PC-3 (cell line): ENCODE measurements at regions not wholly inside any gene's neighbourhood (a gene's known extent, or its start where the extent isn't known, plus 50 kb on each side); places are given as distances from the start of the nearest gene placed in this dataset.

Experiments
- ATAC-seq: fragments of 200-7000 bp; cut with Tn5 transposase; 2 replicates; pipeline ENCODE4 v1.9.1; 2020; ENCODE audit warnings: mild to moderate bottlenecking, moderate library complexity
- BruUV-seq: library from RNA; stranded (reverse); fragments of 400-500 nt; replicated peaks from 2 replicates; lab custom pipeline; 2021; lab: Mats Ljungman, UMichigan
- CTCF ChIA-PET: fragments of 300-600 bp; sonication (Branson Sonifier 250); formaldehyde crosslinking; loops from one replicate; lab custom pipeline; 2022; ENCODE audit warnings: antibody characterized with exemption; lab: Charles Lee
- POLR2A ChIA-PET: fragments of 300-600 bp; sonication (Branson Sonifier 250); formaldehyde crosslinking; loops from one replicate; lab custom pipeline; 2022; ENCODE audit warnings: antibody characterized with exemption; ENCODE audit not compliant: unreplicated experiment; lab: Charles Lee
- DNase-seq: peaks from one replicate; pipeline ENCODE4 v3.0.0-alpha.2; 2015
- H2AFZ ChIP-seq: fragments of 300-600 bp; sonication (generic); 2 replicates; pipeline ENCODE4 v1.6.0; 2016; ENCODE audit warnings: antibody characterized with exemption, low read length
- H3F3A ChIP-seq: fragments of 300-600 bp; sonication (generic); one replicate; pipeline ENCODE4 v1.6.0; 2017; ENCODE audit warnings: antibody characterized with exemption, low read length, control low read depth, mild to moderate bottlenecking; ENCODE audit not compliant: unreplicated experiment
- H3K27ac ChIP-seq: fragments of 300-600 bp; sonication (generic); 2 replicates; pipeline ENCODE4 v1.5.1; 2016; ENCODE audit warnings: mild to moderate bottlenecking, low read length
- H3K27me3 ChIP-seq: fragments of 300-600 bp; sonication (generic); 2 replicates; pipeline ENCODE4 v1.6.1; 2016; ENCODE audit warnings: low read length, mixed read lengths
- H3K36me3 ChIP-seq: fragments of 300-600 bp; sonication (generic); 2 replicates; pipeline ENCODE4 v1.6.1; 2016; ENCODE audit warnings: low read depth, mixed run types, low read length, mixed read lengths
- H3K4me1 ChIP-seq: fragments of 300-600 bp; sonication (generic); 2 replicates; pipeline ENCODE4 v1.5.1; 2016; ENCODE audit warnings: low read length; ENCODE audit not compliant: insufficient read depth
- H3K4me2 ChIP-seq: fragments of 300-600 bp; sonication (generic); 2 replicates; pipeline ENCODE4 v1.6.0; 2016; ENCODE audit warnings: low read length
- H3K4me3 ChIP-seq: fragments of 300-600 bp; sonication (generic); 2 replicates; pipeline ENCODE4 v1.5.1; 2016; ENCODE audit warnings: mild to moderate bottlenecking, low read length, mixed read lengths
- H3K79me2 ChIP-seq: fragments of 300-600 bp; sonication (generic); 2 replicates; pipeline ENCODE4 v1.6.1; 2017; ENCODE audit warnings: low read length, mixed read lengths
- H3K9ac ChIP-seq: fragments of 300-600 bp; sonication (generic); 2 replicates; pipeline ENCODE4 v1.6.0; 2016; ENCODE audit warnings: mild to moderate bottlenecking, low read length
- H3K9me2 ChIP-seq: fragments of 300-600 bp; sonication (generic); replicated peaks from 2 replicates; pipeline ENCODE4 v1.6.1; 2016; ENCODE audit warnings: mixed run types, low read length, mixed read lengths
- H3K9me3 ChIP-seq: fragments of 300-600 bp; sonication (generic); 2 replicates; pipeline ENCODE4 v1.6.1; 2016; ENCODE audit warnings: low read length, mixed read lengths
- H4K20me1 ChIP-seq: fragments of 300-600 bp; sonication (generic); 2 replicates; pipeline ENCODE4 v1.6.1; 2016; ENCODE audit warnings: low read length, mixed read lengths
- EZH2 ChIP-seq: fragments of 300-600 bp; sonication (generic); IDR thresholded peaks from one replicate; pipeline ENCODE4 v1.6.1; 2017; ENCODE audit warnings: antibody characterized with exemption, mild to moderate bottlenecking, low read length; ENCODE audit not compliant: unreplicated experiment
- EZH2phosphoT487 ChIP-seq: fragments of 300-600 bp; sonication (generic); IDR thresholded peaks from 2 replicates; pipeline ENCODE4 v1.6.1; 2018; ENCODE audit warnings: mild to moderate bottlenecking, antibody characterized with exemption, low read length, borderline replicate concordance
- intact Hi-C: fragments of 100-400 bp; cut with micrococcal nuclease; formaldehyde crosslinking; loops from 2 replicates; pipeline ENCODE4 v1.9.0; 2023
- TF ChIP-seq, protein P1 (sequence below): fragments of 300-600 bp; sonication (generic); conservative IDR thresholded peaks from 2 replicates; pipeline ENCODE4 v1.5.1; 2017; ENCODE audit warnings: antibody characterized with exemption, low read depth, mild to moderate bottlenecking, low read length

GRCh38 chr5:165321912-165322311, 1816.5 kb downstream of the MAT2B start:
- TF ChIP-seq EZH2 (no peak), EZH2phosphoT487 (no peak)
- TF ChIP-seq, protein P1, sequence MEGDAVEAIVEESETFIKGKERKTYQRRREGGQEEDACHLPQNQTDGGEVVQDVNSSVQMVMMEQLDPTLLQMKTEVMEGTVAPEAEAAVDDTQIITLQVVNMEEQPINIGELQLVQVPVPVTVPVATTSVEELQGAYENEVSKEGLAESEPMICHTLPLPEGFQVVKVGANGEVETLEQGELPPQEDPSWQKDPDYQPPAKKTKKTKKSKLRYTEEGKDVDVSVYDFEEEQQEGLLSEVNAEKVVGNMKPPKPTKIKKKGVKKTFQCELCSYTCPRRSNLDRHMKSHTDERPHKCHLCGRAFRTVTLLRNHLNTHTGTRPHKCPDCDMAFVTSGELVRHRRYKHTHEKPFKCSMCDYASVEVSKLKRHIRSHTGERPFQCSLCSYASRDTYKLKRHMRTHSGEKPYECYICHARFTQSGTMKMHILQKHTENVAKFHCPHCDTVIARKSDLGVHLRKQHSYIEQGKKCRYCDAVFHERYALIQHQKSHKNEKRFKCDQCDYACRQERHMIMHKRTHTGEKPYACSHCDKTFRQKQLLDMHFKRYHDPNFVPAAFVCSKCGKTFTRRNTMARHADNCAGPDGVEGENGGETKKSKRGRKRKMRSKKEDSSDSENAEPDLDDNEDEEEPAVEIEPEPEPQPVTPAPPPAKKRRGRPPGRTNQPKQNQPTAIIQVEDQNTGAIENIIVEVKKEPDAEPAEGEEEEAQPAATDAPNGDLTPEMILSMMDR: no peak
- ChIA-PET POLR2A (no interaction called here), CTCF (no interaction called here)
- peak; percentile 54; the same call in 1 of the 2 replicates for ATAC-seq
- peak; percentile 53 for DNase-seq
- Histone ChIP-seq H3K4me3 (no peak overlapping the region), H3K79me2 (no peaks in the 10 kb centered on the region), H3K9me2 (no peaks in the 10 kb centered on the region), H3K9me3 (no peaks in the 10 kb centered on the region), H3K4me2 (no peak overlapping the region), H3K4me1 (no peaks in the 10 kb centered on the region), H3K27me3 (no peaks in the 10 kb centered on the region), H3F3A (no peaks in the 10 kb centered on the region), H4K20me1 (no peaks in the 10 kb centered on the region), H3K9ac (no peak overlapping the region), H3K36me3 (no peaks in the 10 kb centered on the region), H3K27ac (no peak overlapping the region), H2AFZ (no peak overlapping the region)
- no TSS peak for BruUV-seq
- intact Hi-C loops: loop anchor here (10.0 kb wide), 1 partner anchor 133 kb away; no protein-coding TSS in a partner anchor

DNA sequence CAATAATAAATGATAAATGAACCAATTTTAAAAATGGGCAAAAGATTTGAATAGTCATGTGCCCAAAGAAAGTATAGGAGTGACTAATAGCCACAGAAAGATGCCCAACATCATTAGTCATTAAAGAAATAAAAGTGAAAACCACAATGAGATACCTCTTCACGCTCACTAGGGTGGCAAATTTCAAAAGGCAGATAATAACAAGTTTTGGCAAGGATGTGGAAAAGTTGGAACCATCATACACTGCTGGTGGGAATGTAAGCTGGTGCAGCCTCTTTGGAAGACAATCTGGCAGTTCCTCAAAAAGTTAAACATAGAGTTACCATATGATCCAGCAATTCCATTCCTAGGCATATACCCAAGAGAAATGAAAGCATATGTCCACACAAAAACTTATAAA, 1819.8 kb downstream of the MAT2B start:
- POLR2A ChIA-PET: no interaction called here
- no peak overlapping the region for H3K4me3 ChIP-seq
- H3K79me2 ChIP-seq: no peaks in the 10 kb centered on the region
- no peaks in the 10 kb centered on the region for H3F3A ChIP-seq
- no peak overlapping the region for H3K27ac ChIP-seq
- DNase-seq: peak; percentile 54
- no peaks in the 10 kb centered on the region for H4K20me1 ChIP-seq
- CTCF ChIA-PET: no interaction called here
- intact Hi-C loops: loop anchor here (10.0 kb wide), 1 partner anchor 130 kb away; no protein-coding TSS in a partner anchor
- H3K9me3 ChIP-seq: no peaks in the 10 kb centered on the region
- H3K27me3 ChIP-seq: no peaks in the 10 kb centered on the region
- H3K9me2 ChIP-seq: no peaks in the 10 kb centered on the region
- TF ChIP-seq EZH2phosphoT487: no peak
- TF ChIP-seq EZH2: no peak
- TF ChIP-seq, protein P1: no peak
- H3K4me2 ChIP-seq: no peak overlapping the region
- H3K36me3 ChIP-seq: no peaks in the 10 kb centered on the region
- peak; percentile 53 for ATAC-seq
- no peak overlapping the region for H3K9ac ChIP-seq
- BruUV-seq: no TSS peak
- H2AFZ ChIP-seq: no peak overlapping the region
- H3K4me1 ChIP-seq: no peaks in the 10 kb centered on the region

GRCh38 chr5:165327631-165328030, 1822.2 kb downstream of the MAT2B start:
- no TSS peak for BruUV-seq
- H3K4me2 ChIP-seq: no peak overlapping the region
- no peaks in the 10 kb centered on the region for H3K9me2 ChIP-seq
- H3K27me3 ChIP-seq: no peaks in the 10 kb centered on the region
- ChIA-PET CTCF (no interaction called here), POLR2A (no interaction called here)
- no peaks in the 10 kb centered on the region for H3K79me2 ChIP-seq
- intact Hi-C loops: loop anchor here (10.0 kb wide), 1 partner anchor 127 kb away; no protein-coding TSS in a partner anchor
- TF ChIP-seq EZH2phosphoT487 (no peak), EZH2 (no peak)
- TF ChIP-seq, protein P1: no peak
- ATAC-seq (no peak), DNase-seq (no peak)
- no peaks in the 10 kb centered on the region for H3K36me3 ChIP-seq
- H3K27ac ChIP-seq: no peak overlapping the region
- no peaks in the 10 kb centered on the region for H3K9me3 ChIP-seq
- H3F3A ChIP-seq: no peaks in the 10 kb centered on the region
- no peak overlapping the region for H3K4me3 ChIP-seq
- H2AFZ ChIP-seq: no peak overlapping the region
- no peaks in the 10 kb centered on the region for H4K20me1 ChIP-seq
- no peak overlapping the region for H3K9ac ChIP-seq
- H3K4me1 ChIP-seq: no peaks in the 10 kb centered on the region
